ENCODE measurements at regions not wholly inside any gene's neighbourhood (a gene's known extent, or its start where the extent isn't known, plus 50 kb on each side); places are given as distances from the start of the nearest gene placed in this dataset.
"Not testable (repeated sequence)": the region's sequence is repeated elsewhere in the genome, so short reads cannot be mapped to it uniquely, and the experiment has no call there.

DNA sequence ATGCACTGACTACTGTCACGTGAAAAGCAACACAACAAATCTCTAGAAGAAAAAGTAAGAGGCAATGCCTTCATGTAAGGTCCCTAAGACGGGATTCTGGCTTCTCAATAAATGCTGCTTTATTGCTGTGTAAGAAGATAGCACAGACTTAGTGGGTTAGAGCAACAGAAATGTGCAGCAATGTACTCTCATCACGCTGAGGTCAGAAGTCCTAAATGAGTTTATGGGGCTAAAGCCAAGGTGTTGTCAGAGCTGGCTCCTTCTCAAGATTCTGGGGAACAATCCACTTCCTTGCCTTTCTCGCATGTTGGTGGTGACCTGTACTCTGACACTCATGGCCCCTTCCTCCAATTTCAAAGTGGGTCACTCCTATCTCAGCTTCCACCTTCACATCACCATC is 93.4 kb downstream of the SHANK2 start:
- H3K4me3 ChIP-seq = no peak overlapping the region
- no peak overlapping the region for H3K27ac ChIP-seq
- H3K4me1 ChIP-seq (ENCODE audit: control insufficient read depth in 1 of 2, low read depth in 2 of 2) = no peaks in the 10 kb centered on the region
- TF ChIP-seq, protein P1, sequence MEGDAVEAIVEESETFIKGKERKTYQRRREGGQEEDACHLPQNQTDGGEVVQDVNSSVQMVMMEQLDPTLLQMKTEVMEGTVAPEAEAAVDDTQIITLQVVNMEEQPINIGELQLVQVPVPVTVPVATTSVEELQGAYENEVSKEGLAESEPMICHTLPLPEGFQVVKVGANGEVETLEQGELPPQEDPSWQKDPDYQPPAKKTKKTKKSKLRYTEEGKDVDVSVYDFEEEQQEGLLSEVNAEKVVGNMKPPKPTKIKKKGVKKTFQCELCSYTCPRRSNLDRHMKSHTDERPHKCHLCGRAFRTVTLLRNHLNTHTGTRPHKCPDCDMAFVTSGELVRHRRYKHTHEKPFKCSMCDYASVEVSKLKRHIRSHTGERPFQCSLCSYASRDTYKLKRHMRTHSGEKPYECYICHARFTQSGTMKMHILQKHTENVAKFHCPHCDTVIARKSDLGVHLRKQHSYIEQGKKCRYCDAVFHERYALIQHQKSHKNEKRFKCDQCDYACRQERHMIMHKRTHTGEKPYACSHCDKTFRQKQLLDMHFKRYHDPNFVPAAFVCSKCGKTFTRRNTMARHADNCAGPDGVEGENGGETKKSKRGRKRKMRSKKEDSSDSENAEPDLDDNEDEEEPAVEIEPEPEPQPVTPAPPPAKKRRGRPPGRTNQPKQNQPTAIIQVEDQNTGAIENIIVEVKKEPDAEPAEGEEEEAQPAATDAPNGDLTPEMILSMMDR (IDR thresholded peaks at IDR 0.05) = no peak
- ATAC-seq (ENCODE audit: insufficient number of reproducible peaks, low FRiP score, low read depth) = no peak
- no peaks in the 10 kb centered on the region for H3K36me3 ChIP-seq
- DNase-seq (ENCODE audit: low spot score) = no peak
- H3K27me3 ChIP-seq (replicated peaks; ENCODE audit: insufficient read depth) = no peaks in the 10 kb centered on the region
- H3K9me3 ChIP-seq = no peaks in the 10 kb centered on the region

- H3K27me3 ChIP-seq (replicated peaks; ENCODE audit: insufficient read depth); ATAC-seq (ENCODE audit: insufficient number of reproducible peaks, low FRiP score, low read depth): not testable (repeated sequence)
These were observed 94.7 kb downstream of the SHANK2 start for GRCh38 chr11:71157676-71158075.

DNA sequence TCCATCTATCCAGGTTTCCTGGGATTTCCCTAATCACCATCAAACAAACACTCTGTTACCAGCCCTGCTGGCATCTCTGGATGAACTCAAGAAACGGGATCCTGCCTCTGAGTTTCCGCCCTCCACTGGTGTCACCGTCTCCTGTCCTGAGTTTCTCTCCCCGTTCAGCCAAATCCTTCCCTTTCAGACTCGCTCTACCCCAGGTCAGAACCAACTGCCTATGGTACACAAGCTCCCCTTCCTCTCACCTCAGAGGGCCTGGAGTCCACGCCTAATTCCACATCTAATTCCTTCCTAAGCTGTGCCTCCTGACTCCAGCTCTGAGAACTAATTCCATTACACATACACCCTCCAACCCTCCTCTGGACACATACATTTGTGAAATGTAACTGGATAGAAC is 96.1 kb downstream of the SHANK2 start:
- no peak for ATAC-seq (ENCODE audit: insufficient number of reproducible peaks, low FRiP score, low read depth)
- Histone ChIP-seq H3K27ac (no peak overlapping the region), H3K4me3 (no peak overlapping the region), H3K4me1 (ENCODE audit: control insufficient read depth in 1 of 2, low read depth in 2 of 2) (no peaks in the 10 kb centered on the region), H3K9me3 (no peaks in the 10 kb centered on the region), H3K27me3 (replicated peaks; ENCODE audit: insufficient read depth) (no peaks in the 10 kb centered on the region), H3K36me3 (no peaks in the 10 kb centered on the region)
- TF ChIP-seq, protein P1 (IDR thresholded peaks at IDR 0.05) = no peak
- no peak for DNase-seq (ENCODE audit: low spot score)

More at GRCh38 chr11:71157676-71158075, 94.7 kb downstream of the SHANK2 start:
- H3K9me3 ChIP-seq; H3K36me3 ChIP-seq; H3K4me1 ChIP-seq (ENCODE audit: control insufficient read depth in 1 of 2, low read depth in 2 of 2); H3K4me3 ChIP-seq; DNase-seq (ENCODE audit: low spot score); H3K27ac ChIP-seq: not testable (repeated sequence)

GRCh38 chr11:71155846-71156245 is 96.5 kb downstream of the SHANK2 start:
- Histone ChIP-seq H3K36me3 (no peaks in the 10 kb centered on the region), H3K27ac (no peak overlapping the region), H3K9me3 (no peaks in the 10 kb centered on the region), H3K4me1 (ENCODE audit: control insufficient read depth in 1 of 2, low read depth in 2 of 2) (no peaks in the 10 kb centered on the region), H3K4me3 (no peak overlapping the region), H3K27me3 (replicated peaks; ENCODE audit: insufficient read depth) (no peaks in the 10 kb centered on the region)
- DNase-seq (ENCODE audit: low spot score) (no peak), ATAC-seq (ENCODE audit: insufficient number of reproducible peaks, low FRiP score, low read depth) (no peak)
- TF ChIP-seq, protein P1 (IDR thresholded peaks at IDR 0.05) = no peak

GRCh38 chr11:71154261-71154805 is 98.0 kb downstream of the SHANK2 start:
- no peak overlapping the region for H3K4me3 ChIP-seq
- H3K9me3 ChIP-seq = no peaks in the 10 kb centered on the region
- H3K36me3 ChIP-seq = no peaks in the 10 kb centered on the region
- H3K4me1 ChIP-seq (ENCODE audit: control insufficient read depth in 1 of 2, low read depth in 2 of 2) = no peaks in the 10 kb centered on the region
- TF ChIP-seq, protein P1 (IDR thresholded peaks at IDR 0.05) = no peak
- ATAC-seq (ENCODE audit: insufficient number of reproducible peaks, low FRiP score, low read depth) (no peak), DNase-seq (ENCODE audit: low spot score) (no peak)
- H3K27ac ChIP-seq = no peak overlapping the region
- H3K27me3 ChIP-seq (replicated peaks; ENCODE audit: insufficient read depth) = no peaks in the 10 kb centered on the region

DNA sequence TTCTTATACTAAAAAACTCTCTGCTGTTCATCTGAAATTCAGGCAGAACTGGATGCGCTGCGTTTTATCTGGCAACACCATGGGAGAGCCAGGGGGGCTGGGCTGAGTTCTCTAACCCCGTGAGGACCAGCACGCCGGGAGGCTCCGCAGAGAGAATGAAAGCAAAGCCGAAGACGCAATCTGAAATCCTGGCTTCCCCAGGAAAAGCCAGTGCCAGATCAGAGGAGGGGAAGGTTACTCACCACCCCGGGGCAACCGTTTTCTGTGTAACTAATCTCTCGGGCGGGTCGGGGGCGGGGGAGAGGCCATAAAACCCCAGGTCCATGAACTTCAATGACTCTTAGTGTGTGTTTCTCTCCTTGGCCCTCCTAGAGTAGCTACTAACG is 99.4 kb downstream of the SHANK2 start:
- Histone ChIP-seq H3K4me3 (no peak overlapping the region), H3K4me1 (ENCODE audit: control insufficient read depth in 1 of 2, low read depth in 2 of 2) (no peaks in the 10 kb centered on the region), H3K27ac (no peak overlapping the region), H3K36me3 (no peaks in the 10 kb centered on the region), H3K9me3 (no peaks in the 10 kb centered on the region), H3K27me3 (replicated peaks; ENCODE audit: insufficient read depth) (no peaks in the 10 kb centered on the region)
- DNase-seq (ENCODE audit: low spot score) (no peak), ATAC-seq (ENCODE audit: insufficient number of reproducible peaks, low FRiP score, low read depth) (no peak)
- TF ChIP-seq, protein P1 (IDR thresholded peaks at IDR 0.05) = no peak

GRCh38 chr11:71152312-71153004 is 99.9 kb downstream of the SHANK2 start:
- DNase-seq (ENCODE audit: low spot score); ATAC-seq (ENCODE audit: insufficient number of reproducible peaks, low FRiP score, low read depth); H3K4me3 ChIP-seq; H3K27ac ChIP-seq; H3K36me3 ChIP-seq; H3K4me1 ChIP-seq (ENCODE audit: control insufficient read depth in 1 of 2, low read depth in 2 of 2); H3K27me3 ChIP-seq (replicated peaks; ENCODE audit: insufficient read depth); H3K9me3 ChIP-seq: not testable (repeated sequence)
